HL-60 (cell line): ENCODE measurements at regions not wholly inside any gene's neighbourhood (a gene's known extent, or its start where the extent isn't known, plus 50 kb on each side); places are given as distances from the start of the nearest gene placed in this dataset.

Experiments
- DNase-seq, 2 experiments: peaks; one replicate each; pipeline ENCODE4 v3.0.0-alpha.2; 2010 to 2020; ENCODE audit warnings: low read depth in 1 of 2, low spot score in 1 of 2
- H3K27ac ChIP-seq: fragments of 250-450 bp; sonication (Bioruptor Pico); replicated peaks from 2 replicates; pipeline ENCODE4 v1.5.1; 2020; ENCODE audit warnings: mild to moderate bottlenecking, moderate library complexity
- H3K27me3 ChIP-seq: fragments of 250-450 bp; sonication (Bioruptor Pico); 2 replicates; pipeline ENCODE4 v1.5.1; 2021; ENCODE audit warnings: mild to moderate bottlenecking, moderate library complexity; ENCODE audit not compliant: insufficient read depth, poor library complexity, severe bottlenecking
- H3K4me3 ChIP-seq: replicated peaks from 2 replicates; pipeline ENCODE4 v1.5.1; 2011; ENCODE audit warnings: mild to moderate bottlenecking, control low read depth, low read length; ENCODE audit not compliant: insufficient read depth
- GABPA ChIP-seq: IDR thresholded peaks from 2 replicates; pipeline ENCODE4 v1.6.1; 2012; ENCODE audit warnings: low read depth
- POLR2AphosphoS5 ChIP-seq: IDR thresholded peaks from 2 replicates; pipeline ENCODE4 v1.6.1; 2012; ENCODE audit warnings: low read depth
- SPI1 ChIP-seq: IDR thresholded peaks from 2 replicates; pipeline ENCODE4 v1.6.1; 2012; ENCODE audit warnings: low read depth, mild to moderate bottlenecking, borderline replicate concordance
- TF ChIP-seq, protein P1 (sequence below): IDR thresholded peaks from 2 replicates; pipeline ENCODE4 v1.6.1; 2012; ENCODE audit warnings: low read depth; ENCODE audit not compliant: insufficient replicate concordance
- TF ChIP-seq, protein P2 (sequence below): IDR thresholded peaks from one replicate; pipeline ENCODE4 v1.5.1; 2011; ENCODE audit warnings: low read length, control low read depth, inconsistent platforms; ENCODE audit not compliant: insufficient read depth

DNA sequence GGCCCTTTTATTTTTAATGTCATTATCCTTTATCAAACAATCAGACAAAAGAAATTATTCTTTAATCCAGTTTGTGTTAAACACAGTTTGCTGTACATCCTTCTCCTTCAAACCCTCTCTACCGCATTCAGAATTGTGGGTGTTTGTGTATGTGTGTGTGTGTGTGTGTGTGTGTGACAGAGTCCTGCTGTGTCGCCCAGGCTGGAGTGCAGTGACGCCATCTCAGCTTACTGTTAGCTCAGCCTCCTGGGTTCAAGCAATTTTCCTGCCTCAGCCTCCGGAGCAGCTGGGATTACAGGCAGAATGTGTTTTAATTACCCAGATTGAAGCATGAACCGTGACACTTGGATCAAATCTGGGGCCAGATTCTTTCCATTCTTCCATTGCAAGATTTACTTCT lies 723.7 kb downstream of the DCDC2C start:
- Histone ChIP-seq H3K4me3 (no peak overlapping the region), H3K27ac (no peak overlapping the region), H3K27me3 (no peaks in the 10 kb centered on the region)
- DNase-seq = no peak
- TF ChIP-seq SPI1 = no peak
- TF ChIP-seq, protein P1, sequence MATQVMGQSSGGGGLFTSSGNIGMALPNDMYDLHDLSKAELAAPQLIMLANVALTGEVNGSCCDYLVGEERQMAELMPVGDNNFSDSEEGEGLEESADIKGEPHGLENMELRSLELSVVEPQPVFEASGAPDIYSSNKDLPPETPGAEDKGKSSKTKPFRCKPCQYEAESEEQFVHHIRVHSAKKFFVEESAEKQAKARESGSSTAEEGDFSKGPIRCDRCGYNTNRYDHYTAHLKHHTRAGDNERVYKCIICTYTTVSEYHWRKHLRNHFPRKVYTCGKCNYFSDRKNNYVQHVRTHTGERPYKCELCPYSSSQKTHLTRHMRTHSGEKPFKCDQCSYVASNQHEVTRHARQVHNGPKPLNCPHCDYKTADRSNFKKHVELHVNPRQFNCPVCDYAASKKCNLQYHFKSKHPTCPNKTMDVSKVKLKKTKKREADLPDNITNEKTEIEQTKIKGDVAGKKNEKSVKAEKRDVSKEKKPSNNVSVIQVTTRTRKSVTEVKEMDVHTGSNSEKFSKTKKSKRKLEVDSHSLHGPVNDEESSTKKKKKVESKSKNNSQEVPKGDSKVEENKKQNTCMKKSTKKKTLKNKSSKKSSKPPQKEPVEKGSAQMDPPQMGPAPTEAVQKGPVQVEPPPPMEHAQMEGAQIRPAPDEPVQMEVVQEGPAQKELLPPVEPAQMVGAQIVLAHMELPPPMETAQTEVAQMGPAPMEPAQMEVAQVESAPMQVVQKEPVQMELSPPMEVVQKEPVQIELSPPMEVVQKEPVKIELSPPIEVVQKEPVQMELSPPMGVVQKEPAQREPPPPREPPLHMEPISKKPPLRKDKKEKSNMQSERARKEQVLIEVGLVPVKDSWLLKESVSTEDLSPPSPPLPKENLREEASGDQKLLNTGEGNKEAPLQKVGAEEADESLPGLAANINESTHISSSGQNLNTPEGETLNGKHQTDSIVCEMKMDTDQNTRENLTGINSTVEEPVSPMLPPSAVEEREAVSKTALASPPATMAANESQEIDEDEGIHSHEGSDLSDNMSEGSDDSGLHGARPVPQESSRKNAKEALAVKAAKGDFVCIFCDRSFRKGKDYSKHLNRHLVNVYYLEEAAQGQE = no peak
- TF ChIP-seq GABPA = no peak
- TF ChIP-seq, protein P2, sequence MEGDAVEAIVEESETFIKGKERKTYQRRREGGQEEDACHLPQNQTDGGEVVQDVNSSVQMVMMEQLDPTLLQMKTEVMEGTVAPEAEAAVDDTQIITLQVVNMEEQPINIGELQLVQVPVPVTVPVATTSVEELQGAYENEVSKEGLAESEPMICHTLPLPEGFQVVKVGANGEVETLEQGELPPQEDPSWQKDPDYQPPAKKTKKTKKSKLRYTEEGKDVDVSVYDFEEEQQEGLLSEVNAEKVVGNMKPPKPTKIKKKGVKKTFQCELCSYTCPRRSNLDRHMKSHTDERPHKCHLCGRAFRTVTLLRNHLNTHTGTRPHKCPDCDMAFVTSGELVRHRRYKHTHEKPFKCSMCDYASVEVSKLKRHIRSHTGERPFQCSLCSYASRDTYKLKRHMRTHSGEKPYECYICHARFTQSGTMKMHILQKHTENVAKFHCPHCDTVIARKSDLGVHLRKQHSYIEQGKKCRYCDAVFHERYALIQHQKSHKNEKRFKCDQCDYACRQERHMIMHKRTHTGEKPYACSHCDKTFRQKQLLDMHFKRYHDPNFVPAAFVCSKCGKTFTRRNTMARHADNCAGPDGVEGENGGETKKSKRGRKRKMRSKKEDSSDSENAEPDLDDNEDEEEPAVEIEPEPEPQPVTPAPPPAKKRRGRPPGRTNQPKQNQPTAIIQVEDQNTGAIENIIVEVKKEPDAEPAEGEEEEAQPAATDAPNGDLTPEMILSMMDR = no peak
- no peak for TF ChIP-seq POLR2AphosphoS5

DNA sequence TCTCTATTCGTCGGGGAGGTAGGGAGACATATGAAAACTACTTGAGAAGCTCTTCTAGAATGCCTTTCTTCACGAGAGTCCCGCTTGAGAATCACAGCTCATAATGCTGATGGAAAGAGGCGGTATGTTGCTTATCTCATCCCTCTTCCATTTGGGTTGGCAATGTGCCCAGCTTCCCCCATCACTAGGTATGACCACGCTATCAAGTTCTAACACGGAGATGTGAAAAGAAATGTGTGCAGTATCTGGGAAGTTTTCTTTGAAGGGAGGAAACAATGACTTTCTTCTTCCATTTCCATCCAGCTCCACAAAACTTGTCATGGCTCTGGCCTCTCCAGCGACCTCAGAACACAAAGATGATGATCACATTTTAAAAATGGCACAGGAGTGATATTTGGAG lies 742.4 kb downstream of the DCDC2C start:
- no peak for DNase-seq
- Histone ChIP-seq H3K4me3 (no peak overlapping the region), H3K27ac (no peak overlapping the region), H3K27me3 (no peaks in the 10 kb centered on the region)
- TF ChIP-seq, protein P1 = no peak

DNA sequence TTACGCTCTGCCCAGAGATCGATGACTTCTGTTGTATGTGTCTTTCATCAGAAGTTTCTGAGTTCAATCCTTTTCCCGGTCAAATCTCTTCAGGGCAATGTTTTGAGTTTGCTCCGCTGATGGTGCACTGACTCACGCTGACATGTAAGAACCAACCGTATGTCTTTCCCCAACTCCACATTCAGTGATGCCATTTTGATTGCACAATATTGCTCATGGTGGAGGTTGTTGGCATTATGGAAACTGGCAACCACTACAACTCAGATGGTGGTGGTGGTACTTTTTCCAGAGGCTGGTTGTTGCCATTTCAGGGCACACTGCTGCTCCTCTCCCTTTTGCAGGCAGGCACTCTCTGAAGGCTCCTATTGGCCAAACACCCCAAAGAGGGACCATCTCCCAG lies 751.5 kb downstream of the DCDC2C start:
- H3K4me3 ChIP-seq = no peak overlapping the region
- no peaks in the 10 kb centered on the region for H3K27me3 ChIP-seq
- no peak overlapping the region for H3K27ac ChIP-seq
- TF ChIP-seq, protein P1 = no peak
- TF ChIP-seq, protein P2 = no peak
- no peak for TF ChIP-seq SPI1
- TF ChIP-seq GABPA = no peak
- TF ChIP-seq POLR2AphosphoS5 = no peak
- DNase-seq = no peak
